ENCODE measurements at regions not wholly inside any gene's neighbourhood (a gene's known extent, or its start where the extent isn't known, plus 50 kb on each side); places are given as distances from the start of the nearest gene placed in this dataset.
"Not testable (repeated sequence)": the region's sequence is repeated elsewhere in the genome, so short reads cannot be mapped to it uniquely, and the experiment has no call there.

DNA sequence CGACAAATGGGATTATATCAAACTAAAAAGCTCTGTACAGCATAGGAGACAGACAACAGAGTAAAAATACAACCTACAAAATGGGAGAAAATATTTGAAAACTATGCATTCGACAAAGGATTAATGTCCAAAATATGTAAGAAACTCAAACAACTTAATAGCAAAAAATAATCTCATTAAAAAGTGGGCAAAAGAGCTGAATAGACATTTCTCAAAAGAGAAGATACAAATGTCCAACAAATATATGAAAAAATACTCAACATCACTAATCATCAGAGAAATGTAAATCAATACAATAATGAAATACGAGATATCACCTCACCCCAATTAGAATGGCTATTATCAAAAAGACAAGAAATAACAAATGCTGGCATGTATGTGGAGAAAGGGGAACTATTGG, 272.9 kb downstream of the KLHL13 start:
- no peak for DNase-seq

DNA sequence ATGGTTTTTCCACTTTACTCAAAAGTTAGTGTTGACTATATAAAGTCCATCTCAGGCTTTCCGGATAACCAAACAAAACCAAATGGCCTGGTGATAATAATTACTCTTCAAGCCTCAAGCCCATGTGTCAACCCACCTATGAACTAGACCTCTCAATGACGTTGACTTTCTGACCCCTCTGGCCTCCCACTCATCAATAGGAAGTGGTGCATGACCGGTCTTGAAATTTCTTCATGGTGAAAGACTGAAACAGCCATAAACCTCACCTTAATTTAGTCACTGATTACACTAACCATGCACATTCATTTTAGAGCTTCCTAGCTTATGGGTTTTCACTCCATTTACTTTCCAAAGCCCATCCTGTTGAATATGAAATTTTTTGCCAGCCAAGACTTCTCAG, 276.0 kb downstream of the KLHL13 start:
- DNase-seq: no peak

DNA sequence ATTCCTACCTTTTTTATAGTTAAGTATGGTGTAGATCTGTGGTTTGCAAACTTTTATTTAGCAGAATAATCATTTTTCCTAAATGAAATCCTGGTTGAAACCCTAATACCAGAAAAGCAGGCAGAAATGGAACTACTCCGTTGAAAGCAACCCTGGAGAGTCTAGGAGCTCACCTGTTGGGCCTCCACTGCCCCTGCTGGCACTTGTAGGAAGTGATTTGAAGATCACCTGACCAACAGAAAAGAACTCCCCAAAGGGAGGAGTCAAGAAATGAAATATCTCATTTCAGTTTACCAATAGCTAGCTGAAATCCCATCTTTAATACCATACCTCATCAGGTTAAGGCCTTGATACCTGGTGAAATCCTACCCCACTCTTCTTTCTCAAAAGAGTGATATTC, 277.1 kb downstream of the KLHL13 start:
- DNase-seq: peak; percentile 17 to 19

DNA sequence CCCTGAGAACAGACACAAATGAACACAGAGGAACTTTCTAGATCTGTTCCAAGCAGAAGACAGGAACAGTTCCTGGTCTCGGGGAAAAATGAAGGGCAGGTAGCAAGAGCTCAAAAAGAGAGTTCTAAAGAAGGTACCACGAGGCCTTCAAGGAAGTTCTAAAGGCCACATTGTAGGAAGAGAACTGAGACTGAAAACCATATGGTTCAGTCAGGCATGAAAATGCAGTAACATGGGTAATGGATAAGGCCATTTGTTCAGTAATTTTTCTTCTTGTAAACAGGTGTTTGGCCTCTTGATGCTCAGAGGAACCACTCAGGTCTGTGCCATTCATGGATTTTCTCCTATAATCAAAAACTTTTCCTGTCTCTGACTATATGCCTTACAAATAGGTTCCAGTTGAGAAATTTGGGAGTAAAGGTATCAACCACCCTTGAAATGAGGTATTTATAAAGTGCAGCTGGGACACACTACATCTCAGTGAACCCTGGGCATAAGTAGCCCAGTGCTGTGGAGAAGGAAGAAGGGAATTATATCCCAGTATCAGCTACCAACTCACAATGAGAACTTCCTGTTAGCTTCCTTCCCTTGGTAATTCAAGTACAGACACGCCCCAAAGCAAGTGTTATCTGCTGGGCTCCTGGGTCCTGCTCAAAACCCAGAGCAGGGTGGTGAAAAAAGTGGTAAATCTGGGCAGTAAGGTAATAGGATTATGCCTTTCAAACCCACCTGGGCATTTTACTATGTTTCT, 277.9 kb downstream of the KLHL13 start:
- no peak for DNase-seq

DNA sequence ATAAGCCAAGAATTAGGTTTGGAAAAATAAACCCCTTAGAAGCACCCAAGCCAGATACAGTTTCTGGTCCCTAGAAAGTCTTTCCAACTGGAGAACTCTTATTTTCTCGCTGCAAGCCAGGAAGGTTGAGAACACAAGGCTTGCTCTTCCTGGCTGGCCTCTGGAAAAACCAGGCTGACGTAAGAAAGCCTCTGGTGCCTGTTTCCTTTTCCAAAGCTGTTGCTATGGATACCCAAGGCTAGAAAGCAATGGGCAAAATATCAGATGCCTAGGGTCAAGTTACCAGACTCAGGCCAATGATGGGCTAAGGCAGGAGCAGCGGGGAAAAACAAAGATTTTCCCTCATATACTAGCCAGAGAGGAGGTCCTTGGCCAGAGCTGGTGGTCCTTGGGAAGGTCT, 281.6 kb downstream of the KLHL13 start:
- DNase-seq: no peak

DNA sequence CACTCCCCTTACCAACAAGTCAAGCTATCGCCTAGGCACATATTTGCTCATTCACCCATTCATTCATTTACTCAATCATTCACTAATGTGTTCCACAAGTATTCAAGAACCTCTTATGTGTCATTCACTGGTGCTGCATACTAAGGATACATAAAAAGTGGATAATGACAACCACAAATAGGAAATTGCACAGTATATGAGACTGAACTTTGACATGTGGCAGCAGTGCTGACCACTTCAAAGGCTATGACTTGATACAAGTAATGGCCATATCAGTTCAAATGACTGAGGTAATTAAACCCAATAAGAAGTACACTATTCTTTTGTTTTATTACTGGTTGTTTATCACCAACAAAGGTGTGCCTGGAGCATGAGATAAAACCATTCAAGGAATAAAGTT, 282.5 kb downstream of the KLHL13 start:
- no peak for DNase-seq

DNA sequence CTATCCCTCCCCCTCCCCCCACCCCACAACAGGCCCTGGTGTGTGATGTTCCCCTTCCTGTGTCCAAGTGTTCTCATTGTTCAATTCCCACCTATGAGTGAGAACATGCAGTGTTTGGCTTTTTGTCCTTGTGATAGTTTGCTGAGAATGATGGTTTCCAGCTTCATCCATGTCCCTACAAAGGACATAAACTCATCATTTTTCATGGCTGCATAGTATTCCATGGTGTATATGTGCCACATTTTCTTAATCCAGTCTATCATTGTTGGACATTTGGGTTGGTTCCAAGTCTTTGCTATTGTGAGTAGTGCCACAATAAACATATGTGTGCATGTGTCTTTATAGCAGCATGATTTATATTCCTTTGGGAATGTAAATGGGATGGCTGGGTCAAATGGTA, 295.1 kb downstream of the KLHL13 start:
- not testable (repeated sequence) for DNase-seq

DNA sequence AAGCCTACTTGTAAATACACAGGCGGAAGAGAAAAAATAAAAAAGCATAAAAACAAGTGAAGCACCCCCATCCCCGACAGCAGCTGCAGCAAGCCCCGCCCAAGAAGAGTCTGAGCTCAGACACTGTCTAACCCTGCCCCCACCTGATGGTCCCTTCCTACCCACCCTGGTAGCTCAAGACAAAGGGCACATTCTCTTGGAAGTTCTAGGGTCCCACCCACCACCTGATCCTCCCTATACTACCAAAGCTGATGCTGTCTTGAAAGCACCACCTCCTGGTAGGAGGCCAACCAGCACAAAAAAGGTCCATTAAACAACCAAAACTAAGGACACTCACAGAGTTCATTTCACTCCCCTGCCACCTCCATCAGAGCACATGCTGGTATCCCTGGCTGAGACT, 308.2 kb downstream of the KLHL13 start:
- no peak for DNase-seq

DNA sequence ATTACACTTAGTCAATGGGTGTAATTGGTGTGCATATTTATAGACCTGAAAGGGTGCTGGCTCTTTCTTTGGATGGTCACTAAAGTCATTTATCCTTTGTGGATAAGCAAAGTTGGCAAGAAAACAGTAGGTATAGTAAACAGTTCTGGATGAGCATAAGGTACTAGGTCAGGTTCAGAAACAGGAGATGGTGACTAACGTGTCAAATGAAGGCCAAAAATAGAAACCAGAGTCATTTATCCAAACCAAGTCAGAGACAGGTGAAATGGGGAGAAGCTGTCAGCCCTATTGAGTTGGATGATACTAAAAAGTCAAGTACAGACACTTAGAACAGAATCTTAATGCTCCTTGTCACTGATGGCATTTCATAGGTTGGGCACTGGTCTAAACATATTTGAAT, 313.1 kb downstream of the KLHL13 start:
- no peak for DNase-seq

DNA sequence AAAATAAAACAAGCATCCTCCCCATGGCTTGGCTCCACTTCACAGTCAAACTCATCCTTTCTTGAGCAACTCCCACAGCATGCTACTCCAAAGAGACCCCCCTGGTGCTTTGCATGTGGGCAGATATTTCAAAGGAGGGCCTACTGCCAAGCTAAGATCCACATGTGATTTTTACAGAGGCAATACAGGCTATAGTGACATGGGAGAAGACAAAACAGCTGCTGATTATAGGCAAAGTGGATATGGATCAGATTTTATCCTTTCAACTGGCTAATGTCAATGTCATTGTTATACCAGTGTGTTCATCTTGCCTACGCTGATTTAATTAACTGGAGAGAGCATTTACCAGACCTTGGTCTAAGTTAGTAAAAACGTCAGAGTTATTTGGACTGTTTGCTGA, 328.3 kb downstream of the KLHL13 start:
- no peak for DNase-seq

DNA sequence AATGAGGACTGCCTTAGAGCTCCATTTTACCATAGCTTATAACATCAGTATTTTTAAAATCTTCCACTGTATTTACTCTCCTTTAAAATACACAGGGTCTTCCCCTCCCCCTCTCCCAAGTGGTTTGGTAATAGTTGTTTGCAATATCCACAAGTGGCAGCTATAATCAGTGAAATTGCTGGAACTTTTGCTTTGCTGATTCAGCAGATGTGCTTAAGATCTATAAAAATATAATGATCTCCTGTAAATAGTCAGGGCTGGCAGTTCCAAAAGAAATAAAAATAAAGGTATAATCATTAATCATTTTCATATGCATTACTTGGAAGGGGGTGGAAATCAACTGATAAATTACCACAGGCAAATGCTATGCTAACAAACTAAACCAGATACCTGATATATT, 345.2 kb downstream of the KLHL13 start:
- DNase-seq: no peak

DNA sequence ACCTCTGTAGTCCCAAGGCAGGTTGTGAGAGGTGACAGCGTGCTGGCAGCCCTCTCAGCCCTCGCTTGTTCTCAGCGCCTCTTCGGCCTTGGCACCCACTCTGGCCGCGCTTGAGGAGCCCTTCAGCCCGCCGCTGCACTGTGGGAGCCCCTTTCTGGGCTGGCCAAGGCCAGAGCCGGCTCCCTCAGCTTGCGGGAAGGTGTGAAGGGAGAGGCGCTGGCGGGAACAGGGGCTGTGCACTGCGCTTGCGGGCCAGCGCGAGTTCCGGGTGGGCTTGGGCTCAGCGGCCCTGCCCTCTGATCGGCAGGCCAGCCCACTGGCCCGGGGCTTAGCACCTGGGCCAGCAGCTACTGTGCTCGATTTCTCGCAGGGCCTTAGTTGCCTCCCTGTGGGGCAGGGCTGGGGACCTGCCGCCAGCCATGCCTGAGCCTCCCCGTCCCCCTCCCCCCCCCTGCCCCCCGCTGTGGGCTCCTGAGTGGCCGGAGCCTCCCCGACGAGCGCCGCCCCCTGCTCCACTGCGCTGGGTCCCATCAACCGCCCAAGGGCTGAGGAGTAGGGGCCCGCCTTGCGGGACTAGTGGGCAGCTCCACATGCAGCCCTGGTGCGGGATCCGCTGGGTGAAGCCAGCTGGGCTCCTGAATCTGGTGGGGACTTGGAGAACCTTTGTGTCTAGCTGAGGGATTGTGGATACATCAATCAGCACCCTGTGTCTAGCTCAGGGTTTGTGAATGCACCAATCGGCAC, 347.6 kb downstream of the KLHL13 start:
- no peak for DNase-seq

DNA sequence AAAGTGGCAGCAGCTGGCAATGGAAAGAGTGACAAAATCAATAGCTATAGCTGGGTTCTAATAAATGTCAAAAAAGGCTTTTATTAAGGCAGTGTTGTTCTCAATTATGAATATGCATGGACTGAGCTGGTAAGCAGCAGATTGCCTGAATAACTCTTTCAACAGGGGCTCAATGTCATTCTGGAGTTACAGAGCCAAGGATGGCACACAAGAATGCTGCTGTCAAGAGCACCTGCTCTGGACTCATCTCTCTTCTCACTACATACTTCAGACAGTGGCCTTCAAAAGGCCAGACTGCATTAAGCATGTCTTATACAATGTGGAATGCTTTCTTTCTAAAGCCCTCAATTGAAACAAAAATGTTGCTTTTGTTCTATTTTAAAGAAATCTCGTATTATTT, 351.4 kb downstream of the KLHL13 start:
- no peak for DNase-seq

DNA sequence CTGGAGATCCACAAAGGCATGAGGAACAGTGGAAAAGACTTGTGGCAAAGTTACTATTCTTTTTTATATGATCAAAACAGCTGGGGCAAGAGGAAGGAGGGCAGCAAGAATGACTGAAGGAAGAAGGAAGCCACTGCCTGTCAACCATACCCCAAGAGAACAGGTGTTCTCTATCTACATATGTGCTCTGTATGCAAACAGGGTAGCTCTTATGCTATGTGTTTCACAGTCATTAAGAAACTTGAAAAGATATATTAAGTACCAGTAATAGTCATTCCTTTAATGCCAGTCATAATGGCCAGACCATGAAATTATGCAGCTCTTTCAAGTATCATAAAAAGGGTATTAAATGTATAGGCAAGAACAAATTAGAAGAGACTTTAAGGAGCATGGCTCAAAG, 363.9 kb downstream of the KLHL13 start:
- DNase-seq: no peak

DNA sequence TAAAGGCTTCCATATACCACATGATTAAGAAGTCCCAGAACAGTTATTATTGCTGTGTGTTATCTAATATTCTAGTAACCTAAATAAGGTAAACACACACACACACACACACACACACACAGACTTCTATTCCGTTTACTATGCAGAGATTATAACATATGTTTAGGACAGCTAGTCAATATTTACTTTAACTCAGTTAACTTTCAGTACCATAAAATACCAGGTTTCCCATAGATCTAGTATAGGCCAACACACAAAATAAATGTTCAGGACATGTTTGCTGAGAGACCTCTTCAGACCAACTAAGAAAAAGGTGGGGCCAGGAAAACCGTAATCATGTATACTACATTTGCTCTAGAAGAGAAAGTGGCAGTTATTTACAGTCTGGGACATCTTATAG, 365.5 kb downstream of the KLHL13 start:
- no peak for DNase-seq

DNA sequence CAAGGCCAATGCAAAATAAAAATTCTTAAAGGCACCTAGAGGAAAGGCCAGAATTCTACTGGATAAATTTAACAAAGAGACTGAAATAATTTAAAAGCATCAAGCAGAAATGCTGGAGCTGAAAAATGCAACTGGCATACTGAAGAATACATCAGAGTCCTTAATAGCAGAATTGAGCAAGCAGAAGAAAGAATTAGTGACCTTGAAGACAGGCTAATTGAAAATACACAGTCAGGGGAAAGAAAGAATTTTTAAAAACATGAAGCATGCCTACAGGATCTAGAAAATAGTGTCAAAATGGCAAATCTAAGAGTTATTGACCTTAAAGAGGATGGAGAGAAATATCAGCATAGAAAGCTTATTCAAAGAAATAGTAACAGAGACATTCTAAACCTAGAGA, 371.7 kb downstream of the KLHL13 start:
- no peak for DNase-seq

DNA sequence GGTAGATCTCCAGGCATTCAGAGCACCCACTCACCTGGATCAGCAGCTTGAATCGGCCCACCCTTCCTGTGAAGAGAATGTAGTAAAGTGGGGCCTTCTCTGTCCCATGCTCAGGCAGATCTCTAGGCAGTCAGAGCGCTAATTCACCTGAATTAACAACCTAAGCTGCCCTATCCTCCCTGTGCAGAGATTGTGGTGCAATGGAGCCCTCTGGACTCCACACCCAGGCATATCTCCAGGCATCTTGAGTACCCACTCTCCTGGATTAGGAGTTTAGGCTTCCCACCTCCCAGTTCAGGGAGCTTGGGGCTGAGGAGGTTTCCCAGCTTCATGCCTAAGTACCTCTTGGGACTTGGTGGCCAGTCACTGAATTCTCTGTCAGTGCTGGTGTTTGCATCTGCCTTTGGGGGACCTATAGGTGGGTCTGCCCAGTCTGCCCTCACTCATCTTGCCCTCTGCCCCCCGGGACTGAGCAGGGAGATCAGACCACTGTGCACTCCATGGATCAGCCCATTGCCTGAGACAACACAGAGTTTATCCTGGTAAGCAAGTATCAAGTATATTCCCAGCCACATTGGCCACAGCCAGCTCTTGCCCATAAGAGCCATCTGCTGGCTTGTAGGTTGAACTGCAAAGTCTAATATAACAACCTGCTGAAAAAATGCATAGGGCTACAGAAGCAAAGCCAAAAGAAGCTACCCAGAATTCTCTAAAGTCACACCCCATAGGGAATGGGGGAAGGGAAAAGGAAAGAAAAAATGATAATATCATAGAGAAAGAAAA, 372.9 kb downstream of the KLHL13 start:
- no peak for DNase-seq

DNA sequence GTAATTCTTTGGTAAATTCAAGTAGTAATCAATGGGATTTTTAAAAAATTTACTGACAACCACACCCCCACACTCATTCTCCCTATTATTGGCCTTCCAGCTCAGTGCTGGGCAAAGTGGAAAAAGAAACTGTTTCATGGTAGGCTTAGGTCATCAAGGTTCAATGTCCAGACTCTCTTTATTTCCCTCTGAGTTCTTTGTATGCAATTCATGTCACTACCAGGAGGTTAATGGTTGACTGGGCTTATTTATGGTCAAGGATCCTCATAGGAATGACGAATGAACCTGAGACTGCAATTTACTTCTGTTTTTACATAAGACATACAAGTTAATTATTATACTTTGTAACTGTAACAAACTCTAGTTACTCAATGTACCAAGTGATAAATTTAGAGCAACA, 403.2 kb downstream of the KLHL13 start:
- DNase-seq: no peak

DNA sequence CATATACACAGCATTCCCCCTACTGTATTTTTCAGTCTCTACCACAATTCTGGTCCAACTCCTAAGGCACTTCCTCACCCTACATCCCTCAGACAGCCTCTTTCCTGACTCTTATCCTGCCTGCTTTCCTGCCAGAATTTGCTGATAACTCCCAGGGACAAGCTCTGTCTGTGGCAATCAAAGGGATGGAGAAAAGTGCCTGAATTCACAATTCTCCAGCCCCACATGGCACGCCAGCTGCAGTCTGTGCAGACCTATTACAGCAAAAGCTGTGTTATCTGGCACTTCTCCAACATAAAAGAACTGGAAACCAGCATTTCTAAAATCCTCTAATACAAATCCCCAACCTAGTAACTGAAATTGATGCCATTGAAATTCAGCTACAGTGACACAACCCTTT, 404.8 kb downstream of the KLHL13 start:
- DNase-seq: no peak

DNA sequence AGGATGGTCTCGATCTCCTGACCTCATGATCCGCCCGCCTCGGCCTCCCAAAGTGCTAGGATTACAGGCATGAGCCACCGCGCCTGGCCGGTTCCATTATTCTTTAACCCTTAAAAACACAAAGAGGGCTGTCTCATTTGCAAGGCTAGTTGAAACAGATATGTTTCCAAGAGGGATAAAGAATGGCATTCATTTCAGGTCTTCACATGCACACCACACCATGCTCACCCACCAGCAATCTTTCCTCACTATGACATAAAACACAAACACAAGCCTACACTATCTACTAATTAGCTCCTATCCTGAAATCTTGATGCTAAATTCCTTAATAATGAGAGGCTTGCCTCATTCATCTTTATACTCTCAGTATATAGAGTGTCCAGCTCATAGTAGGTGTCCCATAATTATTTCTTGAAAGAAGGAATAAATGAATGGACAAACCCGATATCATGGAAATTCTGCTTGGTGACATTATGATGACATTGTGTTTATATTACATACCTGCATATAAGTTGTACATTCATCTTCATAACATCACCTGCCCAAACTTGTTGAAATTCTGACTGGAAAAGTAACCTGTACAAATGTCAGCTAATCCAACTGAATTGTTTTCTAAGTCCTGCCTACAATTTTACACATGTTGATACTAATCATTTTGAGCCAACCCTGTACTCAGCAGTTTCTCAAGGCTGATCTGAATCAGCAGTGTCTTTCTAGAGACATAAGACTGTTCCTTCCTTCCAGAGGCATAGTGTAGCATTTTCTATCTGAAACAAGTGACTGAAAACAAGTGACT, 408.5 kb downstream of the KLHL13 start:
- DNase-seq: no peak

DNA sequence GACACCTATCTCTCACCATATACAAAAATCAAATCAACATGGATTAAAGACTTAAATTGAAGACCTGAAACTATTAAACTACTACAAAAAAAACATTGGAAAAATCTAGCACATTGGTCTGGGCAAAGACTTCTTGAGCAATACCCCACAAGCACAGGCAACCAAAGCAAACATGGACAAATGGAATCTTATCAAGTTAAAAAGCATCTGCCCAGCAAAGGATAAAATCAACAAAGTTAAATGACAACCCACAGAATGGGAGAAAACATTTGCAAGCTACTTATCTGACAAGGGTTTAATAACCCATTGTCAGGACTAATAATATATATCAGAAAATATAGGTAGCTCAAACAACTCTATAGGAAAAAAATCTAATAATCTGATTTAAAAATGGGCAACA, 415.6 kb downstream of the KLHL13 start:
- no peak for DNase-seq

DNA sequence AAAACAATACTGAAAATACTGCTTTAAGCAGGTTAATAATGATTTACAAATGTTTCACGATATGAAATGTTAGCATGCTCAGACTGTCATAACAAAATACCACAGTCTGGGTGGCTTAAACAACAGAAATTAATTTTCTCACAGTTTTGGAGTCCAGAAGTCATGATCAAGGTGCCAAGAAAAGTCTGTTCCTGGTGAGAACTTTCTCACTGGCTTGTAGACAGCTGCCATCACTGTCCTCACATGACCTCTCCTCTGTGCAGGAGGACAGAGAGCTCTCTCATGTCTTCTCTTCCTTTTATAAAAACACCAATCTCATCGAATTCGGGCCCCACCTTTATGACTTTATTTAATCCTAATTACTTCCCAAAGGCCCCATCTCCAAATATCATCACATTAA, 426.7 kb downstream of the KLHL13 start:
- DNase-seq: no peak

DNA sequence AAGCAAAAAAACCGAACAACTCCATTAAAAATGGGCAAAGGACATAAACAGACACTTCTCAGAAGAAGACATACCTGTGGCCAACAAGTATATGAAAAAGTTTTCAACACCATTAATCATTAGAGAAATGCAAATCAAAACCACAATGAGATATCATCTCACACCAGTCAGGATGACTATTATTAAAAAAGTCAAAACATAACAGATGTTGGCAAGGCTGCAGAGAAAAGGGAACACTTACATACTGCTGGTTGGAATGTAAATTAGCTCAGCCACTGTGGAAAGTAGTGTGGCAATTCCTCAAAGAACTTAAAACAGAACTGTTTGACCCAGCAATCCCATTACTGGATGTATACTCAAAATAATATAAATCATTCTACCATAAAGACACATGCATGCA, 436.3 kb downstream of the KLHL13 start:
- DNase-seq: no peak

Measured in activated T-cell treated with anti-CD3 and anti-CD28 coated beads, Interleukin-2, amount 50 U/mL, for 48 hours (primary cell).